D721Med (cell line): ENCODE measurements at regions not wholly inside any gene's neighbourhood (a gene's known extent, or its start where the extent isn't known, plus 50 kb on each side); places are given as distances from the start of the nearest gene placed in this dataset.
A peak's percentile ranks its signal among the peaks of the same experiment; 100 is the strongest.

ENCODE experiments used
- DNase-seq: peaks from one replicate; pipeline ENCODE4 v3.0.0; 2011; ENCODE audit warnings: low spot score; ENCODE audit not compliant: insufficient read length
- FAIRE-seq: peaks from 2 replicates; lab custom pipeline; 2011; peaks lifted over from hg19 to GRCh38; lab: Jason Lieb, UNC
- CTCF ChIP-seq: IDR thresholded peaks from 2 replicates; pipeline ENCODE4 v1.5.1; 2012; ENCODE audit warnings: mild to moderate bottlenecking, control low read depth; ENCODE audit not compliant: insufficient read depth; ENCODE audit errors: missing control alignments

GRCh38 chr2:105522645-105523044 lies 123.8 kb upstream of the FHL2 start:
- TF ChIP-seq CTCF, result no peak
- DNase-seq, result no peak
- FAIRE-seq, result no peak

- TF ChIP-seq CTCF, result no peak
- FAIRE-seq (no peak), DNase-seq (no peak)
Measured at GRCh38 chr2:105521616-105522015, 122.8 kb upstream of the FHL2 start.

- FAIRE-seq (peak; percentile 80), DNase-seq (peak; percentile 37)
- TF ChIP-seq CTCF, result peak; percentile 34
Measured at GRCh38 chr2:105521176-105521575, 122.3 kb upstream of the FHL2 start.

- FAIRE-seq (no peak), DNase-seq (no peak)
- no peak for TF ChIP-seq CTCF
Measured at GRCh38 chr2:105519516-105519915, 120.7 kb upstream of the FHL2 start.

GRCh38 chr2:105518897-105519296 lies 120.0 kb upstream of the FHL2 start:
- no peak for DNase-seq
- FAIRE-seq, result no peak
- TF ChIP-seq CTCF, result no peak

- no peak for TF ChIP-seq CTCF
- FAIRE-seq (no peak), DNase-seq (no peak)
Measured at GRCh38 chr2:105517814-105518705, 119.2 kb upstream of the FHL2 start.
